ENCODE measurements at regions not wholly inside any gene's neighbourhood (a gene's known extent, or its start where the extent isn't known, plus 50 kb on each side); places are given as distances from the start of the nearest gene placed in this dataset.

DNA sequence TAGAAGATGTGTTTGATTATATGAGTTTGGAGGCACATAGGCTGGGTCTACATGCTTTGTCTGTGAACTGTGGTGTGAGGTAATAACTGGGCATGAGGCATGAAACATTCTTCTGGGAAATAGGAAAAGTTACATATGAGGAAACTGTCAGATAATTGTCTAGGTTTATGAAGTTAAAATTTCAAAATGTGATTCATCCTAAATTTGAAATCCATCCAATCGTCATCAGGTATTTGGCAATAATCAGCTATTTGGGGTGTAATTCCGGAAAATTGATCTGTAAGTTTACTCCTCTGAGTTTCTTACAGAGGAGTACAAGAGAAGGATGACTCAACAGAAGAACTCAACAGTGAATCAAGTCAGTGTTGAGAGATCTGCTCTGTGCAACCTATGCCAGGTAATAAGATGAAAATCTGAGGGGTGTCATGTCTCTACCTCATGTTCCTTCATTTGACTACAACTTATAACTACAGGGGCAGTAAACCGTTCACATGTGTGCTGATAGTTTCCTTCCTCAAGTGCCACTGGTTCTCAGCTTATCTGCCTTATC, 1171.6 kb upstream of the CDH18 start:
- Histone ChIP-seq H3K79me2 (ENCODE audit: control insufficient read depth, insufficient read depth, low read length) (no peaks in the 10 kb centered on the region), H3K9ac (replicated peaks; ENCODE audit: extremely low read depth, insufficient read depth, low read length) (no peak overlapping the region), H3K4me3 (replicated peaks in 1 of 3; ENCODE audit: insufficient read depth in 1 of 3, low read depth in 1 of 3, low read length in 3 of 3) (no peak overlapping the region), H3K4me2 (ENCODE audit: insufficient read depth, low read length) (no peak overlapping the region), H2AFZ (ENCODE audit: low read depth, low read length) (no peak overlapping the region), H3K36me3 (ENCODE audit: control insufficient read depth in 2 of 2, extremely low read depth in 1 of 2, insufficient read depth in 2 of 2, low read length in 2 of 2) (no peaks in the 10 kb centered on the region), H3K9me1 (replicated peaks; ENCODE audit: control insufficient read depth, extremely low read depth, insufficient read depth, low read length) (no peaks in the 10 kb centered on the region), H3K27ac (ENCODE audit: insufficient read depth, low read depth, low read length) (no peak overlapping the region), H3K9me3 (replicated peaks; ENCODE audit: control insufficient read depth, insufficient read depth, low read length) (no peaks in the 10 kb centered on the region), H3K27me3 (ENCODE audit: control insufficient read depth in 2 of 2, insufficient read depth in 2 of 2, low read length in 2 of 2) (no peaks in the 10 kb centered on the region), H4K20me1 (replicated peaks; ENCODE audit: control insufficient read depth, extremely low read depth, insufficient read depth, low read length) (no peaks in the 10 kb centered on the region), H3K4me1 (ENCODE audit: control insufficient read depth, extremely low read depth, insufficient read depth, low read length) (no peaks in the 10 kb centered on the region)
- DNase-seq (ENCODE audit: low read depth, low spot score) (no peak), FAIRE-seq (no peak)
- ChIA-PET POLR2A (no interaction called here), CTCF (no interaction called here)
- TF ChIP-seq FOS (IDR thresholded peaks at IDR 0.05; ENCODE audit: borderline replicate concordance, insufficient read depth, low read length) (no peak), MYC (IDR thresholded peaks at IDR 0.05; ENCODE audit: low read depth, low read length) (no peak), GATA2 (IDR thresholded peaks at IDR 0.05; ENCODE audit: insufficient read depth, insufficient read length, low read depth, low read length) (no peak), POLR2A (IDR thresholded peaks at IDR 0.05; ENCODE audit: low read depth, low read length) (no peak), POLR2AphosphoS5 (IDR thresholded peaks at IDR 0.05; ENCODE audit: insufficient read depth, low read depth, low read length) (no peak), EZH2 (IDR thresholded peaks at IDR 0.05; ENCODE audit: borderline replicate concordance, low read depth, low read length, severe bottlenecking) (no peak), JUN (IDR thresholded peaks at IDR 0.05; ENCODE audit: borderline replicate concordance, insufficient read depth, insufficient read length, low read depth) (no peak)
- TF ChIP-seq, protein P1, sequence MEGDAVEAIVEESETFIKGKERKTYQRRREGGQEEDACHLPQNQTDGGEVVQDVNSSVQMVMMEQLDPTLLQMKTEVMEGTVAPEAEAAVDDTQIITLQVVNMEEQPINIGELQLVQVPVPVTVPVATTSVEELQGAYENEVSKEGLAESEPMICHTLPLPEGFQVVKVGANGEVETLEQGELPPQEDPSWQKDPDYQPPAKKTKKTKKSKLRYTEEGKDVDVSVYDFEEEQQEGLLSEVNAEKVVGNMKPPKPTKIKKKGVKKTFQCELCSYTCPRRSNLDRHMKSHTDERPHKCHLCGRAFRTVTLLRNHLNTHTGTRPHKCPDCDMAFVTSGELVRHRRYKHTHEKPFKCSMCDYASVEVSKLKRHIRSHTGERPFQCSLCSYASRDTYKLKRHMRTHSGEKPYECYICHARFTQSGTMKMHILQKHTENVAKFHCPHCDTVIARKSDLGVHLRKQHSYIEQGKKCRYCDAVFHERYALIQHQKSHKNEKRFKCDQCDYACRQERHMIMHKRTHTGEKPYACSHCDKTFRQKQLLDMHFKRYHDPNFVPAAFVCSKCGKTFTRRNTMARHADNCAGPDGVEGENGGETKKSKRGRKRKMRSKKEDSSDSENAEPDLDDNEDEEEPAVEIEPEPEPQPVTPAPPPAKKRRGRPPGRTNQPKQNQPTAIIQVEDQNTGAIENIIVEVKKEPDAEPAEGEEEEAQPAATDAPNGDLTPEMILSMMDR (IDR thresholded peaks at IDR 0.05; ENCODE audit: extremely low read depth in 1 of 2, insufficient read depth in 1 of 2, low read depth in 1 of 2, low read length in 2 of 2): no peak
- TF ChIP-seq, protein P2, sequence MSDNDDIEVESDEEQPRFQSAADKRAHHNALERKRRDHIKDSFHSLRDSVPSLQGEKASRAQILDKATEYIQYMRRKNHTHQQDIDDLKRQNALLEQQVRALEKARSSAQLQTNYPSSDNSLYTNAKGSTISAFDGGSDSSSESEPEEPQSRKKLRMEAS (IDR thresholded peaks at IDR 0.05; ENCODE audit: insufficient read depth, insufficient read length): no peak
- no TSS peak for BruUV-seq (replicated peaks)
- intact Hi-C loops (cut with micrococcal nuclease) (no loop called here), dilution Hi-C loops (cut with MboI; ENCODE audit: extremely low pct_ligation_motif_present, low sequenced_read_pairs) (no loop called here)

All from endothelial cell of umbilical vein (primary cell).